ENCODE measurements at regions not wholly inside any gene's neighbourhood (a gene's known extent, or its start where the extent isn't known, plus 50 kb on each side); places are given as distances from the start of the nearest gene placed in this dataset.

DNA sequence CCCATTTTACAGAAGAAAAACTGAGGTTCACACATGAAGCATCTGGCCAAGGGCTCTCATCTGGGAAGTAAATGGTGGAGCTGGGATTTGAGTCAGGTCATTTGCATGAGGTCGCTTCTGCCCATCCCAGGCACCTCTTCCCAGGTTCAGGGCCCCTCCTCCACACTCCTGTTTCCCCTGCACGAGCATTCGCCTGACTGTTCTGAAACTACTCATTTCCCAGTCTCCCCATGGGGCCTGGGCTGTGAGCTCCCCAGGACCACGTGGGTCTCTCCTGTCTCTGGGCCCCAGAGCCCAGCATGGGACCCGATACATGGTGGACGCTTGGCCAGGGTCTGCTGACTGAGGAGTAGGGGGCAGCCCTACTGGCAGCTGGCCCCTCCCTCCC lies 360.8 kb downstream of the MATN1 start:
- TF ChIP-seq POLR2AphosphoS5 (IDR thresholded peaks at IDR 0.05; ENCODE audit: low read length), result no peak
- no peak for TF ChIP-seq IKZF2 (IDR thresholded peaks at IDR 0.05)
- TF ChIP-seq, protein P1, sequence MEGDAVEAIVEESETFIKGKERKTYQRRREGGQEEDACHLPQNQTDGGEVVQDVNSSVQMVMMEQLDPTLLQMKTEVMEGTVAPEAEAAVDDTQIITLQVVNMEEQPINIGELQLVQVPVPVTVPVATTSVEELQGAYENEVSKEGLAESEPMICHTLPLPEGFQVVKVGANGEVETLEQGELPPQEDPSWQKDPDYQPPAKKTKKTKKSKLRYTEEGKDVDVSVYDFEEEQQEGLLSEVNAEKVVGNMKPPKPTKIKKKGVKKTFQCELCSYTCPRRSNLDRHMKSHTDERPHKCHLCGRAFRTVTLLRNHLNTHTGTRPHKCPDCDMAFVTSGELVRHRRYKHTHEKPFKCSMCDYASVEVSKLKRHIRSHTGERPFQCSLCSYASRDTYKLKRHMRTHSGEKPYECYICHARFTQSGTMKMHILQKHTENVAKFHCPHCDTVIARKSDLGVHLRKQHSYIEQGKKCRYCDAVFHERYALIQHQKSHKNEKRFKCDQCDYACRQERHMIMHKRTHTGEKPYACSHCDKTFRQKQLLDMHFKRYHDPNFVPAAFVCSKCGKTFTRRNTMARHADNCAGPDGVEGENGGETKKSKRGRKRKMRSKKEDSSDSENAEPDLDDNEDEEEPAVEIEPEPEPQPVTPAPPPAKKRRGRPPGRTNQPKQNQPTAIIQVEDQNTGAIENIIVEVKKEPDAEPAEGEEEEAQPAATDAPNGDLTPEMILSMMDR (IDR thresholded peaks at IDR 0.05 in 2 of 3, conservative IDR thresholded peaks at IDR 0.05 in 1 of 3; ENCODE audit: control insufficient read depth in 2 of 3, extremely low read depth in 1 of 3, insufficient read depth in 1 of 3, low read depth in 3 of 3, low read length in 3 of 3), result no peak
- no peak for TF ChIP-seq EZH2 (IDR thresholded peaks at IDR 0.05; ENCODE audit: borderline replicate concordance, control insufficient read depth, low read depth, low read length)
- TF ChIP-seq, protein P2, sequence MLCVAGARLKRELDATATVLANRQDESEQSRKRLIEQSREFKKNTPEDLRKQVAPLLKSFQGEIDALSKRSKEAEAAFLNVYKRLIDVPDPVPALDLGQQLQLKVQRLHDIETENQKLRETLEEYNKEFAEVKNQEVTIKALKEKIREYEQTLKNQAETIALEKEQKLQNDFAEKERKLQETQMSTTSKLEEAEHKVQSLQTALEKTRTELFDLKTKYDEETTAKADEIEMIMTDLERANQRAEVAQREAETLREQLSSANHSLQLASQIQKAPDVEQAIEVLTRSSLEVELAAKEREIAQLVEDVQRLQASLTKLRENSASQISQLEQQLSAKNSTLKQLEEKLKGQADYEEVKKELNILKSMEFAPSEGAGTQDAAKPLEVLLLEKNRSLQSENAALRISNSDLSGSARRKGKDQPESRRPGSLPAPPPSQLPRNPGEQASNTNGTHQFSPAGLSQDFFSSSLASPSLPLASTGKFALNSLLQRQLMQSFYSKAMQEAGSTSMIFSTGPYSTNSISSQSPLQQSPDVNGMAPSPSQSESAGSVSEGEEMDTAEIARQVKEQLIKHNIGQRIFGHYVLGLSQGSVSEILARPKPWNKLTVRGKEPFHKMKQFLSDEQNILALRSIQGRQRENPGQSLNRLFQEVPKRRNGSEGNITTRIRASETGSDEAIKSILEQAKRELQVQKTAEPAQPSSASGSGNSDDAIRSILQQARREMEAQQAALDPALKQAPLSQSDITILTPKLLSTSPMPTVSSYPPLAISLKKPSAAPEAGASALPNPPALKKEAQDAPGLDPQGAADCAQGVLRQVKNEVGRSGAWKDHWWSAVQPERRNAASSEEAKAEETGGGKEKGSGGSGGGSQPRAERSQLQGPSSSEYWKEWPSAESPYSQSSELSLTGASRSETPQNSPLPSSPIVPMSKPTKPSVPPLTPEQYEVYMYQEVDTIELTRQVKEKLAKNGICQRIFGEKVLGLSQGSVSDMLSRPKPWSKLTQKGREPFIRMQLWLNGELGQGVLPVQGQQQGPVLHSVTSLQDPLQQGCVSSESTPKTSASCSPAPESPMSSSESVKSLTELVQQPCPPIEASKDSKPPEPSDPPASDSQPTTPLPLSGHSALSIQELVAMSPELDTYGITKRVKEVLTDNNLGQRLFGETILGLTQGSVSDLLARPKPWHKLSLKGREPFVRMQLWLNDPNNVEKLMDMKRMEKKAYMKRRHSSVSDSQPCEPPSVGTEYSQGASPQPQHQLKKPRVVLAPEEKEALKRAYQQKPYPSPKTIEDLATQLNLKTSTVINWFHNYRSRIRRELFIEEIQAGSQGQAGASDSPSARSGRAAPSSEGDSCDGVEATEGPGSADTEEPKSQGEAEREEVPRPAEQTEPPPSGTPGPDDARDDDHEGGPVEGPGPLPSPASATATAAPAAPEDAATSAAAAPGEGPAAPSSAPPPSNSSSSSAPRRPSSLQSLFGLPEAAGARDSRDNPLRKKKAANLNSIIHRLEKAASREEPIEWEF (IDR thresholded peaks at IDR 0.05; ENCODE audit: insufficient replicate concordance, low read depth, low read length), result no peak
- TF ChIP-seq CBX3 (IDR thresholded peaks at IDR 0.05; ENCODE audit: borderline replicate concordance, low read depth), result no peak
- TF ChIP-seq IKZF1 (conservative IDR thresholded peaks at IDR 0.05), result no peak
- no peak for TF ChIP-seq ZNF622 (IDR thresholded peaks at IDR 0.05)
